B cell (primary cell): ENCODE measurements at regions not wholly inside any gene's neighbourhood (a gene's known extent, or its start where the extent isn't known, plus 50 kb on each side); places are given as distances from the start of the nearest gene placed in this dataset.

Experiments
- ATAC-seq: fragments of 200-7000 bp; cut with Tn5 transposase; one replicate; pipeline ENCODE4 v1.10.0; 2021; ENCODE audit warnings: low read depth, mild to moderate bottlenecking, moderate number of reproducible peaks, moderate library complexity
- CTCF ChIA-PET: fragments of 350-600 bp; sonication (Branson Sonifier 250); formaldehyde crosslinking; loops from one replicate; lab custom pipeline; 2021; ENCODE audit warnings: antibody characterized with exemption, inconsistent platforms; lab: Charles Lee
- POLR2A ChIA-PET: fragments of 350-600 bp; sonication (Branson Sonifier 250); formaldehyde crosslinking; loops from one replicate; lab custom pipeline; 2021; ENCODE audit warnings: antibody characterized with exemption; lab: Charles Lee
- DNase-seq: peaks from one replicate; pipeline ENCODE4 v3.0.0; 2013
- H2AFZ ChIP-seq: 2 replicates; pipeline ENCODE4 v1.6.1; 2012; ENCODE audit warnings: mild to moderate bottlenecking, low read depth, low read length; ENCODE audit not compliant: insufficient read depth, poor library complexity, severe bottlenecking
- H3K27ac ChIP-seq, 2 donors: 1 replicate in 1 of 2; 2 replicates in 1 of 2; pipeline ENCODE4 v1.5.1; 2012 to 2013; ENCODE audit warnings: low read length in 2 of 2, mild to moderate bottlenecking in 2 of 2, moderate library complexity in 1 of 2
- H3K27me3 ChIP-seq, 4 experiments: fragments of 200-600 bp in 1 of 4; sonication (generic) in 1 of 4; replicated peaks in 1 of 4; 1 replicate in 2 of 4; 2 replicates in 2 of 4; pipeline versions ENCODE4 v1.6.1 to v1.7.0; 2013 to 2016; ENCODE audit warnings: low read length in 3 of 4, mild to moderate bottlenecking in 2 of 4, mixed read lengths in 1 of 4, moderate library complexity in 1 of 4; ENCODE audit not compliant: insufficient read depth in 4 of 4, control insufficient read depth in 3 of 4; ENCODE audit errors: control extremely low read depth in 1 of 4
- H3K36me3 ChIP-seq, 2 experiments: replicated peaks in 1 of 2; 1 replicate in 1 of 2; 2 replicates in 1 of 2; pipeline versions ENCODE4 v1.6.1 to v1.7.1; 2013; ENCODE audit warnings: low read length in 1 of 2; ENCODE audit not compliant: insufficient read depth in 2 of 2, control insufficient read depth in 1 of 2; ENCODE audit errors: control extremely low read depth in 1 of 2, extremely low read depth in 1 of 2
- H3K4me1 ChIP-seq, 2 donors: fragments of 200-600 bp in 1 of 2; sonication (generic) in 1 of 2; 1 replicate in 1 of 2; 2 replicates in 1 of 2; pipeline versions ENCODE4 v1.5.1 to v1.6.1; 2013 to 2017; ENCODE audit warnings: low read length in 2 of 2; ENCODE audit not compliant: control insufficient read depth in 2 of 2, insufficient read depth in 2 of 2
- H3K4me2 ChIP-seq: replicated peaks from 2 replicates; pipeline ENCODE3; 2012; ENCODE audit warnings: mild to moderate bottlenecking, low read depth, low read length; ENCODE audit not compliant: poor library complexity, severe bottlenecking
- H3K4me3 ChIP-seq, 5 experiments: fragments of 200-600 bp in 1 of 5; sonication (generic) in 1 of 5; 1 replicate in 3 of 5; 2 replicates in 2 of 5; pipeline versions ENCODE4 v1.5.1 to v1.7.0; 2011 to 2016; ENCODE audit warnings: low read length in 4 of 5, mild to moderate bottlenecking in 4 of 5, low read depth in 2 of 5, control low read depth in 1 of 5, moderate library complexity in 1 of 5; ENCODE audit not compliant: insufficient read depth in 1 of 5; ENCODE audit errors: control extremely low read depth in 1 of 5, extremely low read depth in 1 of 5
- H3K79me2 ChIP-seq: fragments of 200-600 bp; sonication (generic); one replicate; pipeline ENCODE4 v1.6.0; 2016; ENCODE audit warnings: low read length; ENCODE audit not compliant: control insufficient read depth, insufficient read depth
- H3K9ac ChIP-seq: fragments of 200-600 bp; sonication (generic); 2 replicates; pipeline ENCODE4 v1.6.1; 2017; ENCODE audit warnings: mild to moderate bottlenecking, low read length, moderate library complexity
- H3K9me3 ChIP-seq, 3 donors: one replicate each; pipeline versions ENCODE4 v1.6.1 to v1.7.1; 2013; ENCODE audit warnings: low read length in 2 of 3; ENCODE audit not compliant: control insufficient read depth in 2 of 3, insufficient read depth in 1 of 3; ENCODE audit errors: control extremely low read depth in 1 of 3
- H4K20me1 ChIP-seq: 2 replicates; pipeline ENCODE4 v1.6.0; 2012; ENCODE audit warnings: mild to moderate bottlenecking, low read length; ENCODE audit not compliant: insufficient read depth, control insufficient read depth, poor library complexity, severe bottlenecking
- H3K27ac Mint-ChIP-seq: one replicate; pipeline ENCODE4 v1.8.0; 2021; ENCODE audit warnings: mixed read lengths
- H3K27me3 Mint-ChIP-seq: one replicate; pipeline ENCODE4 v1.8.0; 2021; ENCODE audit warnings: mixed read lengths
- H3K4me1 Mint-ChIP-seq: one replicate; pipeline ENCODE4 v1.8.0; 2021; ENCODE audit warnings: mixed read lengths
- H3K4me3 Mint-ChIP-seq: one replicate; pipeline ENCODE4 v1.8.0; 2021; ENCODE audit warnings: mixed read lengths
- H3K9me3 Mint-ChIP-seq: one replicate; pipeline ENCODE4 v1.8.0; 2022; ENCODE audit warnings: mixed read lengths; ENCODE audit not compliant: insufficient read depth
- CTCF ChIP-seq: fragments of 200-600 bp; IDR thresholded peaks from one replicate; pipeline ENCODE4 v1.8.0; 2022; ENCODE audit warnings: antibody characterized with exemption, mild to moderate bottlenecking
- EZH2 ChIP-seq: IDR thresholded peaks from 2 replicates; pipeline ENCODE4 v1.6.1; 2012; ENCODE audit warnings: borderline replicate concordance, low read depth, mild to moderate bottlenecking, moderate library complexity, low read length; ENCODE audit not compliant: insufficient read depth, poor library complexity, severe bottlenecking
- WGBS: methylation state at CpG from one replicate; pipeline ENCODE4 v1.1.5; 2013; ENCODE audit warnings: missing lambda C conversion rate; ENCODE audit not compliant: insufficient coverage; 5-methylcytosine and 5-hydroxymethylcytosine counted together
- intact Hi-C: fragments of 100-400 bp; cut with micrococcal nuclease; formaldehyde crosslinking; loops from one replicate; pipeline ENCODE4 v1.10.0; 2022

- CTCF ChIA-PET, result no interaction called here
- ATAC-seq, result no peak
- Histone ChIP-seq H3K27me3 (no peaks in the 10 kb centered on the region), H2AFZ (no peak overlapping the region), H4K20me1 (no peaks in the 10 kb centered on the region), H3K36me3 (no peaks in the 10 kb centered on the region), H3K27ac (no peak overlapping the region), H3K9me3 (no peaks in the 10 kb centered on the region), H3K9ac (no peak overlapping the region), H3K4me1 (no peaks in the 10 kb centered on the region), H3K79me2 (no peaks in the 10 kb centered on the region), H3K4me2 (no peak overlapping the region), H3K4me3 (no peak overlapping the region)
- Mint-ChIP-seq H3K27me3 (peaks cover 10% of the 10 kb centered on the region), H3K4me3 (no peak overlapping the region), H3K27ac (no peak overlapping the region), H3K4me1 (no peaks in the 10 kb centered on the region), H3K9me3 (no peaks in the 10 kb centered on the region)
- WGBS, result 100% methylated on average over 1 of the region's 2 CpGs
- no peak for DNase-seq
- no peak for TF ChIP-seq CTCF
- no peak for TF ChIP-seq EZH2
- intact Hi-C loops, result no loop called here
- POLR2A ChIA-PET, result no interaction called here
Observed at GRCh38 chr2:177026253-177026652, 186.3 kb upstream of the HNRNPA3 start.

DNA sequence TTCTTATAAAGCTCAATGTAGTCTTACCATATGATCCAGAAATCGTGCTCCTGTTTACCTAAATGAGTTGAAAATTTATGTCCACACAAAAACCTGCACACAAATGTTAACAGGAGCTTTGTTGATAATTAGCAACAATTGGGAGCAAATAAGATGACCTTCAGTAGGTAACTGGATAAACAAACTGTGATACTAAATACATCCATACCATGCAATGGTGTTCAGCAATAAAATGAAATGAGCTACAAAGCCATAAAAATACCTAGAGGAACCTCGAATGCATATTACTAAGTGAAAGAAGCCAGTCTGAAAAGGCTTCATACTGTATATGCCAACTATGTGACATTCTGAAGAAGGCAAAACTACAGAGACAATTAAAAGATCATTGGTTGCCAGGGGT, 185.6 kb upstream of the HNRNPA3 start:
- Histone ChIP-seq H3K36me3 (no peaks in the 10 kb centered on the region), H2AFZ (no peak overlapping the region), H3K27me3 (no peaks in the 10 kb centered on the region), H3K4me2 (no peak overlapping the region), H3K4me1 (no peaks in the 10 kb centered on the region), H4K20me1 (no peaks in the 10 kb centered on the region), H3K79me2 (no peaks in the 10 kb centered on the region), H3K9ac (no peak overlapping the region), H3K27ac (no peak overlapping the region), H3K4me3 (no peak overlapping the region), H3K9me3 (no peaks in the 10 kb centered on the region)
- no peak for DNase-seq
- intact Hi-C loops, result no loop called here
- no CpG with 5 or more reads among the region's 2 CpGs for WGBS
- peaks cover 10% of the 10 kb centered on the region for H3K27me3 Mint-ChIP-seq
- POLR2A ChIA-PET, result no interaction called here
- TF ChIP-seq CTCF (no peak), EZH2 (no peak)
- no peaks in the 10 kb centered on the region for H3K4me1 Mint-ChIP-seq
- H3K9me3 Mint-ChIP-seq, result no peaks in the 10 kb centered on the region
- CTCF ChIA-PET, result no interaction called here
- no peak for ATAC-seq
- no peak overlapping the region for H3K4me3 Mint-ChIP-seq
- H3K27ac Mint-ChIP-seq, result no peak overlapping the region
